MM.1S (cell line): ENCODE measurements at regions not wholly inside any gene's neighbourhood (a gene's known extent, or its start where the extent isn't known, plus 50 kb on each side); places are given as distances from the start of the nearest gene placed in this dataset.

Experiments used
- DNase-seq: peaks from one replicate; pipeline ENCODE4 v3.0.0-alpha.2; 2015
- H2AFZ ChIP-seq: fragments of 300-600 bp; sonication (generic); 2 replicates; pipeline ENCODE4 v1.6.0; 2016; ENCODE audit warnings: antibody characterized with exemption, low read length
- H3F3A ChIP-seq: fragments of 300-600 bp; sonication (generic); 2 replicates; pipeline ENCODE4 v1.6.1; 2016; ENCODE audit warnings: mild to moderate bottlenecking, antibody characterized with exemption, low read length, moderate library complexity, mixed read lengths; ENCODE audit not compliant: insufficient read depth
- H3K27ac ChIP-seq: fragments of 300-600 bp; sonication (generic); 2 replicates; pipeline ENCODE4 v1.5.1; 2016; ENCODE audit warnings: mild to moderate bottlenecking, low read length
- H3K27me3 ChIP-seq: fragments of 300-600 bp; sonication (generic); replicated peaks from 2 replicates; pipeline ENCODE4 v1.6.0; 2016; ENCODE audit warnings: low read length; ENCODE audit not compliant: insufficient read depth
- H3K36me3 ChIP-seq: fragments of 300-600 bp; sonication (generic); replicated peaks from 2 replicates; pipeline ENCODE4 v1.6.1; 2016; ENCODE audit warnings: mild to moderate bottlenecking, low read length, mixed read lengths; ENCODE audit not compliant: insufficient read depth
- H3K4me1 ChIP-seq: fragments of 300-600 bp; sonication (generic); 2 replicates; pipeline ENCODE4 v1.6.1; 2016; ENCODE audit warnings: low read length, mixed read lengths
- H3K4me2 ChIP-seq: fragments of 300-600 bp; sonication (generic); 2 replicates; pipeline ENCODE4 v1.6.0; 2016; ENCODE audit warnings: low read depth, low read length
- H3K4me3 ChIP-seq: fragments of 300-600 bp; sonication (generic); 2 replicates; pipeline ENCODE4 v1.5.1; 2016; ENCODE audit warnings: low read length, mixed read lengths
- H3K79me2 ChIP-seq: fragments of 300-600 bp; sonication (generic); 2 replicates; pipeline ENCODE4 v1.6.1; 2016; ENCODE audit warnings: mixed run types, low read length, mixed read lengths
- H3K9ac ChIP-seq: fragments of 300-600 bp; sonication (generic); 2 replicates; pipeline ENCODE4 v1.6.1; 2016; ENCODE audit warnings: low read length, mixed read lengths
- H3K9me2 ChIP-seq: fragments of 300-600 bp; sonication (generic); replicated peaks from 2 replicates; pipeline ENCODE4 v1.6.1; 2016; ENCODE audit warnings: mild to moderate bottlenecking, low read length, mixed read lengths; ENCODE audit not compliant: insufficient read depth
- H3K9me3 ChIP-seq: fragments of 300-600 bp; sonication (generic); replicated peaks from 2 replicates; pipeline ENCODE4 v1.6.1; 2016; ENCODE audit warnings: mild to moderate bottlenecking, low read length, mixed read lengths; ENCODE audit not compliant: insufficient read depth
- H4K20me1 ChIP-seq: fragments of 300-600 bp; sonication (generic); 2 replicates; pipeline ENCODE4 v1.6.1; 2016; ENCODE audit warnings: mild to moderate bottlenecking, low read length, moderate library complexity, mixed read lengths; ENCODE audit not compliant: insufficient read depth
- CTCF ChIP-seq: fragments of 300-600 bp; sonication (generic); IDR thresholded peaks from 2 replicates; pipeline ENCODE4 v1.5.1; 2016; ENCODE audit warnings: antibody characterized with exemption, low read length, mixed read lengths
- EZH2 ChIP-seq: fragments of 300-600 bp; sonication (generic); optimal IDR thresholded peaks from 2 replicates; pipeline ENCODE3; 2017; ENCODE audit warnings: low read depth, mild to moderate bottlenecking, antibody characterized with exemption, low read length, mixed read lengths
- EZH2phosphoT487 ChIP-seq: fragments of 300-600 bp; sonication (generic); IDR thresholded peaks from 2 replicates; pipeline ENCODE4 v1.6.1; 2018; ENCODE audit warnings: antibody characterized with exemption, low read length

GRCh38 chr1:14340002-14340785, 258.3 kb upstream of the KAZN start:
- Histone ChIP-seq H3K9ac (no peak overlapping the region), H3F3A (no peaks in the 10 kb centered on the region), H2AFZ (no peak overlapping the region), H3K36me3 (no peaks in the 10 kb centered on the region), H3K9me3 (no peaks in the 10 kb centered on the region), H4K20me1 (no peaks in the 10 kb centered on the region), H3K4me2 (no peak overlapping the region), H3K79me2 (no peaks in the 10 kb centered on the region), H3K27ac (no peak overlapping the region), H3K9me2 (no peaks in the 10 kb centered on the region), H3K4me3 (no peak overlapping the region), H3K27me3 (no peaks in the 10 kb centered on the region), H3K4me1 (no peaks in the 10 kb centered on the region)
- no peak for DNase-seq
- TF ChIP-seq EZH2phosphoT487 (no peak), CTCF (no peak), EZH2 (no peak)

- no peak overlapping the region for H3K9ac ChIP-seq
- no peaks in the 10 kb centered on the region for H3K36me3 ChIP-seq
- no peaks in the 10 kb centered on the region for H3K4me1 ChIP-seq
- TF ChIP-seq CTCF = no peak
- DNase-seq = no peak
- no peaks in the 10 kb centered on the region for H4K20me1 ChIP-seq
- H3K9me2 ChIP-seq = no peaks in the 10 kb centered on the region
- no peaks in the 10 kb centered on the region for H3K9me3 ChIP-seq
- H3K79me2 ChIP-seq = no peaks in the 10 kb centered on the region
- H3F3A ChIP-seq = no peaks in the 10 kb centered on the region
- H2AFZ ChIP-seq = no peak overlapping the region
- no peak overlapping the region for H3K4me3 ChIP-seq
- no peaks in the 10 kb centered on the region for H3K27me3 ChIP-seq
- H3K4me2 ChIP-seq = no peak overlapping the region
- H3K27ac ChIP-seq = no peak overlapping the region
These were observed 257.3 kb upstream of the KAZN start for GRCh38 chr1:14341147-14341546.

GRCh38 chr1:14345946-14346550, 252.4 kb upstream of the KAZN start:
- no peak for DNase-seq
- no peak overlapping the region for H3K27ac ChIP-seq
- H2AFZ ChIP-seq = no peak overlapping the region
- H3K27me3 ChIP-seq = no peaks in the 10 kb centered on the region
- H3K79me2 ChIP-seq = no peaks in the 10 kb centered on the region
- H4K20me1 ChIP-seq = no peaks in the 10 kb centered on the region
- no peaks in the 10 kb centered on the region for H3K4me1 ChIP-seq
- no peak overlapping the region for H3K9ac ChIP-seq
- no peak overlapping the region for H3K4me3 ChIP-seq
- H3K9me3 ChIP-seq = no peaks in the 10 kb centered on the region
- no peak for TF ChIP-seq EZH2phosphoT487
- no peak for TF ChIP-seq CTCF
- no peak for TF ChIP-seq EZH2
- no peak overlapping the region for H3K4me2 ChIP-seq
- H3F3A ChIP-seq = no peaks in the 10 kb centered on the region
- no peaks in the 10 kb centered on the region for H3K36me3 ChIP-seq
- H3K9me2 ChIP-seq = no peaks in the 10 kb centered on the region
